Effector CD8-positive, alpha-beta T cell (primary cell): ENCODE measurements at regions not wholly inside any gene's neighbourhood (a gene's known extent, or its start where the extent isn't known, plus 50 kb on each side); places are given as distances from the start of the nearest gene placed in this dataset.
"Not testable (repeated sequence)": the region's sequence is repeated elsewhere in the genome, so short reads cannot be mapped to it uniquely, and the experiment has no call there.

Experiments used
- DNase-seq: peaks from one replicate; lab custom pipeline; 2025; lab: John Stamatoyannopoulos, UW

GRCh38 chr4:66837279-66837922 is 707.9 kb downstream of the CENPC start:
- no peak for DNase-seq

GRCh38 chr4:66829310-66829709 is 716.0 kb downstream of the CENPC start:
- DNase-seq: no peak

GRCh38 chr4:66820681-66821080 is 724.6 kb downstream of the CENPC start:
- no peak for DNase-seq

GRCh38 chr4:66814277-66814676 is 731.0 kb downstream of the CENPC start:
- DNase-seq: no peak

GRCh38 chr4:66805582-66805981 is 739.7 kb downstream of the CENPC start:
- no peak for DNase-seq

GRCh38 chr4:66804979-66805378 is 740.3 kb downstream of the CENPC start:
- DNase-seq: no peak

- DNase-seq: no peak
These were observed 747.7 kb downstream of the CENPC start for GRCh38 chr4:66797608-66798007.

GRCh38 chr4:66795724-66796123 is 749.6 kb downstream of the CENPC start:
- no peak for DNase-seq

- DNase-seq: no peak
These were observed 750.8 kb downstream of the CENPC start for GRCh38 chr4:66794390-66795034.

- DNase-seq: no peak
These were observed 753.6 kb downstream of the CENPC start for GRCh38 chr4:66791686-66792085.

- no peak for DNase-seq
These were observed 759.8 kb downstream of the CENPC start for GRCh38 chr4:66785479-66785878.

GRCh38 chr4:66782751-66783150 is 762.6 kb downstream of the CENPC start:
- DNase-seq: not testable (repeated sequence)

GRCh38 chr4:66777097-66777496 is 768.2 kb downstream of the CENPC start:
- DNase-seq: no peak

GRCh38 chr4:66769441-66769840 is 775.9 kb downstream of the CENPC start:
- DNase-seq: no peak

GRCh38 chr4:66767442-66767841 is 777.9 kb downstream of the CENPC start:
- no peak for DNase-seq

GRCh38 chr4:66766557-66766956 is 778.7 kb downstream of the CENPC start:
- DNase-seq: no peak

GRCh38 chr4:66750273-66750672 is 795.0 kb downstream of the CENPC start:
- DNase-seq: no peak

- not testable (repeated sequence) for DNase-seq
These were observed 798.4 kb downstream of the CENPC start for GRCh38 chr4:66746918-66747317.

- no peak for DNase-seq
These were observed 804.2 kb downstream of the CENPC start for GRCh38 chr4:66741081-66741480.

- no peak for DNase-seq
These were observed 808.7 kb downstream of the CENPC start for GRCh38 chr4:66736606-66737005.

GRCh38 chr4:66728280-66728679 is 817.0 kb downstream of the CENPC start:
- DNase-seq: no peak

GRCh38 chr4:66712301-66712921 is 832.9 kb downstream of the CENPC start:
- DNase-seq: not testable (repeated sequence)

- DNase-seq: no peak
These were observed 841.1 kb downstream of the CENPC start for GRCh38 chr4:66704243-66704642.
